HG03103 (cell line): ENCODE measurements at regions not wholly inside any gene's neighbourhood (a gene's known extent, or its start where the extent isn't known, plus 50 kb on each side); places are given as distances from the start of the nearest gene placed in this dataset.

Source experiments
- ATAC-seq: cut with Tn5 transposase; IDR thresholded peaks from one replicate; pipeline ENCODE4 v1.9.1; 2021; ENCODE audit warnings: low read depth; ENCODE audit not compliant: unreplicated experiment

DNA sequence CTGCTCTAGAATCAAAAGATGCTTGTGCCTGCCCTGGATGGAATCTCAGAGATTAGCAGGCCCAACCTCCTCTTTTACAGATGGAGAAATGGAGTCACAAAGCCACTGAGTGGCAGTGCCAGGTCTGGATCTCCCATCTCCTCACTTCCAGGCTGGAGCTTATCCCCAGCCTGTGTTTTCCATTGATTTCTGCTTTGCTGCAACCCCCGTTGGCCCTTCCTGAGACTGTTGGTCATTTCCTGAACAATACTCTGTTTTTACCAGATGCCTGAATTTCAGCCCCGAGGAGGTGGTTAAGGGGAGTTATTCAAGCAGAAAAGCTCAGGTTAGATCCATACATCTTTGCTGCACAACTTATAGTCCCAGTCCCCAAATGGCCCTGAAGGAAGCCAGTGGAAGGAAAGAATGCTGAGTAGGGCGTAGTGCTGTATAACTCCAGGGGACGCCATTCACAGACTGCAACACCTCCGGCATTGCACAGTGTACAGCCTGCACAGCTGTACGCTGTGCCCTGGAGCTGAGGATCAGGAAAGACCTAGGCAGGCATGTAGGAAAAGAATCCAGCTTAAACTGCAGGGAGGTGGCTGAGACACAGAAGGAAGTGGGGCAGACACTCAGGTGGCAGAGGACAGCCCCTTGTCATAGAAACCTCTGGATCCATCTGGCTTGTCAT is 77.5 kb downstream of the RPLP1 start:
- ATAC-seq, result no peak

DNA sequence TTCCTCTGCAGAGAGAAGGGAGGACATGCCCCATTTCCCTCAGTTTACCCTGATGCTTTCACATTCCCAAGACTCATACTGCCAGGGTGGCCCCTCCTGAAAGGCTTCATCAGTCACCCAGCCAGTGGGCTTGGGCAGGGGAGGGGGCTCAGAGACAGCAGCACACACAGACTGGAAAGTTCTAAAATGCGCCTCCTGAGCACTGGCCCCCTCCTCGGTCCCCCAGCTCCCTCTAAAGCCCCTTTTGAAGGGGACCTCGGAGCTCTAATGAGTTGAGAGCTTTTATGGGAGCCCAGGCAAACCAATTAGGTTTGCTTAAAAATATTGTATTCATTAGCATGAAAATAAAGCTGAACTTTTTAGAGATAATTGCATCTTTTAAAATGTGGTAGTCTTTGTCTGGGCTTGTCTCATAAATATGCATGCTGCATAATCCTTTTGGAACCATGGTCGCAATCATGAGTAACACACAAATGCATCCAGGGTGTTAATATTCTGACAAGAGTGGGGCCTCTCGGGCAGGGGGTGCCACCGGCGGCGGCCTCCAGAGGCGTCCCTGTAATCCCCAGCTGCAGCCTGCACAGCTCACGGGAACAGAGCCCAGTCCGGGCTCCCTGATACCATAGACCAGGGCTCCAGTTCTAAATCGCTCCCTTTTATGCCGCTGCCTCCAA is 78.5 kb downstream of the RPLP1 start:
- no peak for ATAC-seq

DNA sequence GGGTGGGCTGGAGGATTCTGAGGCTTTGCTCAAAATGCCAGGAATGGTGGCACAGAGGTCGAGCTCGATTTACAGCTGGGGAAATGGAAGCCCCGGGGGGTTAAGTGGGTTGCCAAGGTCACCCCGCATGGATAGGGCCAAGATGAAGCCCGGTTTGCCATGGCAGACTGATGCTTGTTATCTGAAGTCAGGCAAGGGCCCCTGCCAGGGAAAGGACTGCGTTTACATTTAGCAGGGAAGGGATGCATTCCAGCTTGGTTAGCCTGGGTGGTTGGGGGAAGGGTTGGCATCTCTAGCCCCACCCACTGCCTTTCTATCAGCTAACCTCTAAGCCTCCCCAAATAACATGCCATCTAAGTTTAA is 79.0 kb downstream of the RPLP1 start:
- no peak for ATAC-seq

DNA sequence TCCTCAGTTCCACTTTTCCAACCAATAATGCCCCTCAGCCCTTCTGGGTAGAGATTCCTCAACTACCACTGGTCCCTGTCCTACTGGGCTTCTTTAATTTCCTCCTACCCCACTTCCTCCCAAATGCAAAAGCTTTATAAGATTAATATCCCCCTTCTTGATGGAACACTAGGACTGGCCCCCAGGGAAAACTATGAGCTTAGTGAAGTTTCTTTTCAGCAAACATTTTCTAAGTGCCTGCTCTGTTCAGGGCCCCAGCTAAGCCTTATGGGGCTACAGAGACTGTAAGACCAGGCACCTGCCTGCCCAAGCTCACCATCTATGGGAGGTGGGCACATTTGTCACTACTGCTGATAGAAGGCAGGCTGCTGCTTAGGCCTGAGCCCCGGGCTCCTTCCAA is 79.4 kb downstream of the RPLP1 start:
- no peak for ATAC-seq

DNA sequence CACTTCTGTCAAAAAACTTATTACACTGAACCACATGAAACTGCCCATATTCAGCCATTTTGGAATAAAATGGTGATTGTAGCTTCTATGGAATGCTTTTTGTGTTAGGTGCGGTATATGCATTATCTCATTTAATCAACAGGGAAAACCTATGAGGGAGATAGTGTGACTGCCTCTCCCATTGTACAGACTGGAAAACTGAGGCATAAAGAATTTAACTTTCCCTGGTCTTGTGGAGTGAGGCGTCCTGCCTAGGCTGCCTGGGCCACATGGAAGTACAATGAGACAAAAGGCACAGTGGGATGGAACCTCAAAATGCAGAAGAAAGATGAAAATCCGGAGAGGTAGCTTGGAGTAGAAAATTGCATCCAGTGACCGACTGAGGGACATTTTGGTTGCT is 80.2 kb downstream of the RPLP1 start:
- no peak for ATAC-seq

DNA sequence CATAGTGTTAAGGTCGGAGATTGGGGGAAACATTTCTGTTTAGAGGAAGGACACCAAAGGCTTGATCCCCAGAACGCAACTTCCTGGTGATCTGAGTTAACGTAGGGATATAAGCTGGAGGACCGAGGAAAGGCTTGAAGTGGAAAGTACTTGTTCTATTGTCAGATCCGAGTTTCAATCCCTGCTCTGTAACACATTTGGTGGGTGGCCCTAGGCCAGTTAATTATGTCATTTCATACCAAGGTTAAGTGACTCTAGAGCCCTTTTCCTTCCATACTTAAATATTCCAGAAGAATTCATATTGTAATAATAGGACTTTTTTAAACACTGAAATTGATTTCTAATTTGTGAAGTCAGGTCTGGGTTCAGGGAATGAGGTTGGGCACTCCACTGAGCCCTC is 80.9 kb downstream of the RPLP1 start:
- no peak for ATAC-seq

DNA sequence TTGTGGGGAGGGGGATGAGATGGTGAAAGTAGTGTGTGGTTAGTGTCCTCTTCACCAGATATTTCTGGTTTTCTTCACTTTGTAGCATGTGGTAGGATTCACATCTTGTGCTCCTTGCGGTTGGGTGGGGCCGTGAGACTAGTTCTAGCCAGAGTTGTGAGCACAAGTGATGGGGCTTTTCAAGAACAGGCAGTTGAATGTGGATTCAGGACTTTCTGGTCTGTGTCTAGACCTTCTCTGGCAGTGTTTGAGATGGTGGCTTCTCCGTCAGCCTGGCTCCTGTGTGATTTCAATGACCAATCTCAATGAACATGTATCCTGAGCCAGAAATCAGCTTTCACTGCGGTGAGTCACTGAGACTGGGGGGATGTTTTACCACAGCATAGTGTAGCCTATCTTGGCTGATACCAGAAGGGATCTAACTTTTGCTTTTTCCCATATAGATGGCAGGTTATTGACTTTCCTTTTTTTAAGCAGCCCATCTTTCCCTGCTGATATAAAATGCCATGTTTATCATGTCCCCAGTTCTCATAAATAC is 82.6 kb downstream of the RPLP1 start:
- no peak for ATAC-seq

DNA sequence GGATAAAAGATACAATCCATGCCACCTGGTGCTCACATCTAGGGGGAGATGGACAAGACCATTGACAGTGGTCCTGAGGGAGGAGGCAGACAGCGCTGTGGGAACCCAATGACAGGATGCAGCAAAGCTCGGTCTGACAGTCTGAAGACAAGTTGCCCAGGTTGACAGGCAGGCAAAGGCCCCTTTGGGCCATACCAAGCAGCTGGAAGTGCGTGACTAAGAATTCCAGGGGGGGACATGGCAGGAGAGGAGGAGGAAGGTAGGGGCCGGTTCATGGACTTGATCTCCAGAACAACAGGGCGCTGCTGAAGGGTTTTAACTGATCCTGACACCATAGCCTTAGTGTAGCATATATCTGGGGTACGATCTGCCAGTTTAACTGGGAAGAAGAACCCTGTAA is 83.4 kb downstream of the RPLP1 start:
- no peak for ATAC-seq

DNA sequence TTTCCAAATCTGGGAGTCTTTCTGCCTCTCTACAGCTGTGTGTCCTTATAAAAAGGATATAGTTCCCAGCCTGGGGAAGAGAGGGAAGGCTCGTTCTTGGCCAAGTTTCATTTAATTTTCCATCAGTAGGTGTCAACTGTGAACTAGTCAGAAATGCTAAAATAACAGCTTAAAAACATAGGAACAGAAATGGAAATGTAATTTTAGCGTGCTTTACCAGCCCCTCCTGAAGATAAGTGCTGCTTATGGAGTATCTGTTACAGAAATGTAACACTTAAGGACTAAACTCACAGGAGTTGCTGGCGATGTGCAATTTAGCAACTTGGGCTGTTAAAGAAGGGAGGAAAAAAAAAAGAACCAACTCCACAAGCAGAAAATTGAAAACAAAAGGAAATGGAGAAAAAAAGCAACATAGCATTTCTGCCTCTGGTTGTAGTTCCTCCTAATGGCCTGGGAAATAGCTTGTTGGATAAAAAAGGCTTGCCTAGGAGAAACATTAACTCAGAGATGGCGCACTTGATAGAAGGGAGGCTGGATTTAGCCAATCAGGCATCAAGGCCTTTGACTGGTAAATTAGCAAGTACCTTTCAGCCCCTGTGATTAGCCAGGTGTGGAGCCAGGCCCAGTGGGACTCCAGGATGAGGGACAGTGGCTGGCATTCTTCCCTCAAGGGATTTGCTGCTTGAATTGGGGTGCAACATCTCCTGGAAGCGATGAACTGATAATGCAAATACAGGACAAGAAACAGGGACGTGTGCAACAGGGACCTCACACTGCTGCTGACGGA is 84.3 kb downstream of the RPLP1 start:
- no peak for ATAC-seq

DNA sequence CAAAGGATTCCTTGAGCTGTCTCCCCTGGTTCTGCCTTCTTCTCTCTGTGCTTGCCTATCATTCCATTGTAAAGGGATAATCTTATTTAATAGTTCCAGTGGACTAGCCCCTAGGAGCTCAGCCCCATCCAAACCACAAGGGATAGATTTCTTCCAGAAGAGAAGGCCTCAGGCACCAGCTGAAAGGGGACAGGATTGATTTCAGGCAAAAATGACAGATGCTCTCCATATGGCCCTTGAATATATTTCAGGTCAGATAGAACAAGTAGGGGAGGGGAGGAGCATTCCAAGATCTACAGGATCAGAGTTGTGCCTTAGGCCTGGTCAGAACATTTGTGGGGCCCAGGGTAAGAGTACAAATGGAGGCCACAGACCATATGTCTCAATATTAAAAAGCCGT is 85.3 kb downstream of the RPLP1 start:
- no peak for ATAC-seq

DNA sequence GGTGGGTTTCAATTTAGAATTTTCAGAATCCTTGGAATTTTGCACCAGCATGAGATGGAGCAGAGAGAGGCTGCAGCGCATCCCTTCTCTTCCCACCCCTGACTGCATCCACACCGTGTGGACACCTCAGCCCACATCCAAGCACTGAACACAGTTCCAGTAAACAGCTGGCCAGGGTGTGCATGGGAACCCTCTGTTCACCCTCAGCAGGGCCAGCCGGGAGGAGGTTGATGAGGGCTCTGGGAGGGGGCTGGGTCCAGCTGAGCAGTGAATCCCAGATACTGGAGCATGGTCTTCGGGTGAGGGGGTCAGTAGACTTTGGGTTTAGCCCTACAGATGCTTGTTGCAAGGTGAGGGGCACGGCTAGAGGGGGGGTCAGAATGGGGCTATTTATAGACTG is 85.8 kb downstream of the RPLP1 start:
- no peak for ATAC-seq

DNA sequence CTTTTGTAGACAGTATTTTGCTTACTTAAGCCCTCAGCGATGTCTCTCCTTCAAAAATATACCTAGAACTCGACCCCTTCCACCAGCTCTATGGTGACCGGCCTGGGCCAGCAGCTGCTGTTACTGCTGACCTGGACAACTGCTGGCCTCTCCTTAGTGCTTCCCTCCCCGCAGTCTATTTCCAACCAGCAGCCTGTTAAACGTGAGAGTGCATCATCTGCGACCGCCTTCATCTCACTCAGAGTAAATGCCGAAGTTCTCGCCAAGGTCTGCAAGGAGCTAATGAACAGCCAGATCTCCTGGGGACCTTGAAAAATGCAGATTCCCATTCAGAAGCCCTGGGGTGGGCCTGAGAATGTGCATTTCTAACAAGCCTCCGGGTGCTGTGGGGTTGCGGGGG is 86.7 kb downstream of the RPLP1 start:
- ATAC-seq, result no peak

DNA sequence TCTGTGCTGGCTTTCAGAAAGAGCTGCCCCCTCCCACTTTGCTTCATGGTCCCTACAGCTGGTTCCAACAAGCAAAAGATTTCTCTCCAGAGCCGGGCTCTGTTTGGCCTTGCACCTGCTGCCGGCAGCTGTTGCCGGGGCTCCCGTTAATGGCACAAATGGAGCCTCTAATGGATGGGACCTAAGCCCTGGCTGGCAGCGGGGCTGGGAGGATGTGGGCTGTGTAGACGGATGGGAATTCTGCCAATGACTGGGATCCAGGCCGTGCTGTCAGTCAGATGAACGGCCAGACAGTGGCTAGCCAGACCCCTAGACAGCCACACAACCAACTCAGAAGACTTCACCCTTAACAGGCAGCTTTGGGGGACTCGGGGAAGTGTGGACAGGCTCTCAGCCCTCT is 88.0 kb downstream of the RPLP1 start:
- no peak for ATAC-seq

DNA sequence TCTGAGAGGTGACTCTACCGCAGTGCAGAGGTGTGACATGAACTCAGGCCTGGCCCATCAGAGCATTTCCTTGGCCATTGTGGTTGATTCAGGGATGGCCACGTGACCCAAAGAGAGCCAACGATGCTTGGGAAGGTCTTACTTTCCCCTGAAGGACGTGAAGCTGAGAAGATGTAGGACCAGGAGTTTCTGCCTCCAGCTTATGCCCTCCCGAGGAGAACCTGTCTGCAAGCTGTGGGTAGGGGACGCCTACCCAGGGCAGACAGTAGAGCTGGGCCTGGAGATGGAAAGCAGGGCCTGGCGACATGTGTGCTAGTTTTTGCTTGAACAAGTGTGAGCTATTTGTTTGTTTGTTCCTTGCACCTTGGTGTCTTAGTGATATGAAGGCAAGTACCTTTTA is 89.4 kb downstream of the RPLP1 start:
- ATAC-seq, result no peak

DNA sequence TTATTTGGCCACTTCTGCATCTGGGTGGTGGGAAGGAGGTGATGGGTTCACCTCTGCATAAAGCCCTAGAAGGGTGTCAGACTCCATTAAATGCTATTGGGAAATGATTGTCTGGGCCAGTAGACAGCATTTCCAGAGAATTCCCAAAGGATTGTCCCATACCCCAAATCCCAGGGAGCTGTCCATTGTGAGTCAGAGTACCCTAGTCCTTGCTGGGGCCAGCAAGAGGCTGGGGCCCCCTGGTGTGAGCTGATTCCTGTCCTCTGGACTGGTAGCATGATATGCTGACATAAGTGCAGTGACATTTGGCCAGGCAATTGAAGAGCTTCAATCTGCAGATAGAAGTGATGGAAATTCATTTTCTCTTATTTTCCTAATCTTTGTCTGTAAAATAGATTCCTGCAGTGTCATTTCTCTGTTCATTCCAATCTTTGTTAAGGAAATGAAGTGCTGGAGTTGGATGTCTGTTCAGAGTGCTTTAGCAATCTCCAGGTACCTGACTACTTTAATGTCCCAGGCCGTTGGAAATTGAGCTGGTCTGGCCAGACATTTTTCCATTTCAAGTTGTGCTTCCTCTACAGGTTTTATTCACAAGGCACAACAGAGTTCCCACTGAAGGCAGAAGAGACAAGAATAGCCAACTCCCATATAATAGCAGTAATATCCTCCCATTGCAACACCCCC is 91.2 kb downstream of the RPLP1 start:
- ATAC-seq, result no peak

DNA sequence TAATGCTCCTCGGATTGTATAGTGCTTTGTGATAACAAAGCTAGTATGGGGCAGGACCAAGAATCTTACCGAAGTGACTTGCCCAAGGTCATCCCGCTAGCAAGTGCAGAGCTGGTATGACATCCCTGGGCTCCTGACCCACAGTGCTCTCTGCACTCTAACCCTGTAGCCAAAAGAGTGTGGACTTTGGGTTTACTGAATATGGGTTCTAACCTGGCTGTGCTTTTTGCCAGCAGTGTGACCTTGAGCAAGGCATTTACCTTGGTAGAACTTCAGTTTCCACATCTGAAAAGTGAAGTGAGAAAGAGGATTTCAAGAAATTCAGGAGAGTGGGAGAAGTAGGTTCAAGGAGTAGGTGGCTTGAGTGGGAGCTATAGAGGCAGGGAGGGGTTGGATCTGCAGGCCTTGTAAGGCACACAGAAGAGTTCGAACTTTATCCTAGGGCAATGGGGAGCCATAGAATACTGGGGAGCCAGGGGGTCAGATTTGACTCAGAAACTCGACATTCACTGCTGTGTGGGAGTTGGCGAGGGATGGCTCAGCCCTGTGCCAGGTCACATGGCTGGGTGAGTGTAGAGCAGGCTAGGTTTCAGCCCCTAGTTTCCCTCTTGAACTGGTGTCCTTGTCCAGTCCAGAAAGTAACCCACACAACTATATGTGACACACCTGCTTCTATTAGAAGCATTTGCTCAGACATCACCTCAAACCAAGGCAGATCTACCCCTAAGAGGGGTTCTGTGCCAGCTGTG is 91.9 kb downstream of the RPLP1 start:
- ATAC-seq, result no peak

DNA sequence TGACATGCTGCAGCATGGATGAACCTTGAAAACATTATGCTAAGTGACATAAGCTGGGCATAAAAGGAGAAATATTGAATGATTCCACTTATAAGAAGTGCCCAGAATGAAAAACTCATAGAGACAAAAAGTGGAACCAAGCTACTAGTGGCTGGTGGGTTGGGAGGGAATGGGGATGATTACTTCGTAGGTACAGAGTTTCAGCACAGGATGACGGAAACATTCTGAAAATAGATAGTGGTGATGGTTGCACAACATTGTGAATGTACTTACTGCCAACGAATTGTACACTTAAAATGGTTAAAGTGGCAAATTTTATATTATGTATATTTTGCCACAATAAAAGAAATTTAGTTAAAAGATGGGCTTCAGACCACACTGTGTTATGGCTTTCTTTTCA is 93.6 kb downstream of the RPLP1 start:
- ATAC-seq, result no peak

DNA sequence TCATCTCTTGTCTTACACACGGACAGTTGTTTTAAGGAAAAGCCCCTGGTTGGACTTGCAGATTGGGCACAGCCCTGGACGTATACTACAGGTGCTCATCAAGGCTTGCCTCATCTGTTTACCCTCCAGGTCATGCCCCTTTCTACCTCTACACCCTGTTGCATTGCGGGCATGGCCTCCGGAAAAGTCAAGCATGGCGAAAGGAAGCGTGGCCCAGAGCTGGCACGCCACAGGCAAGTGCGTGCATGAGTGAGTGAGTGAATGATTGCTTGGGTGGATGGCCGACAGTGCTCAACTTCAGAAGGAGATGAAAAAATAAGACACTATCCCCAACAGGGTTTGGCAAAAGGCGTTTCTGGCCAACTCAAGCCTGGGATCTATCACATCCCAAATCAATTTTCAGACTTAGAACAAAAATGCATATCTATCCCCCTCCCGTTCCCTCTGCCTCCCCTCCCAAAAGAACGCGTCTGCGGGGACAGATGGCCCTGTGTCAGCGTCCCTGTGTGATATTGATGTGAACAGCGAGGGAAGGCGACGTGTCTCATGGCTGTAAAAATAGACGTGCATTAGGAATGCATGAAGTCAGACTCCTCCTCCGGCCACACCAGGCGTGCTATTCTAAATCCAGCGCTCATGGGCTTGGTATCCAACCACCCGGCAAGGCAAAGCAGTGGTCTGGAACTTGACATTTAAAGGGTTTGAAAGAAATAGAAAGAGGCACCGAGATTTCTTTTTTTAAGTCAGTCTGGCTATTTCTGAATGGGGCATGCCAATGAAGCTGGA is 96.0 kb downstream of the RPLP1 start:
- ATAC-seq, result no peak

DNA sequence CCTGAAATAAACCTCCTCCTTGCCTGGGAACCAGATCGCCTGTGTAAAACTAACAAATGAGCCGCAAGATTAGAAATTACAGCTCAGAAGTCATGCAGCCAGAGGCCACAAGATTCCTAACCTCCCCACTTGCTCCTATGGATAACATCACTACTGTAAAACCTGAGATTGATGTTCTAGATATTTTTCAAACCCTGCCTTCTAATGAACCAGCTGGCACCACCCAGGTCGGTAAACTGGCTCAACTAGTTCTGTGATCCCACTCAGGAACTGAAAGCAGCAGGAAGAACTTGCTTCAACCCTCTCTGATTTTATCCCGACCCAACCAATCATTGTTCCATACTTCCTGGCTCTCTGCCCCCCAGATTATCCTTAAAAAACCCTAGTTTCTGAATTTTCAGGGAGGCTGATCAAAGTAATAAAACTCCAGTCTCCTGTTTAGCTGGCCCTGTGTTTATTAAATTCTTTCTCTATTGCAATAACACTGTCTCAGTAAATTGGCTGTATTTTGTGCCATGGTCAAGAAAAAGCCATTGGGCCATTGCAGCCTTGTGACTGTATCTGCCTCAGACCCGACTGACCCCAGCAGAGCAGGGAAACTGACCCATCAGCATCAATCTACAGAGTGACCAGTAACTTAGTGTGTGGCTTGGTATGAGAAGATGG is 98.9 kb downstream of the RPLP1 start:
- ATAC-seq, result no peak
